DMS153 (cell line): ENCODE measurements at regions not wholly inside any gene's neighbourhood (a gene's known extent, or its start where the extent isn't known, plus 50 kb on each side); places are given as distances from the start of the nearest gene placed in this dataset.
"Not testable (repeated sequence)": the region's sequence is repeated elsewhere in the genome, so short reads cannot be mapped to it uniquely, and the experiment has no call there.

ENCODE experiments used
- DNase-seq: peaks from one replicate; lab custom pipeline; 2025; lab: John Stamatoyannopoulos, UW

DNA sequence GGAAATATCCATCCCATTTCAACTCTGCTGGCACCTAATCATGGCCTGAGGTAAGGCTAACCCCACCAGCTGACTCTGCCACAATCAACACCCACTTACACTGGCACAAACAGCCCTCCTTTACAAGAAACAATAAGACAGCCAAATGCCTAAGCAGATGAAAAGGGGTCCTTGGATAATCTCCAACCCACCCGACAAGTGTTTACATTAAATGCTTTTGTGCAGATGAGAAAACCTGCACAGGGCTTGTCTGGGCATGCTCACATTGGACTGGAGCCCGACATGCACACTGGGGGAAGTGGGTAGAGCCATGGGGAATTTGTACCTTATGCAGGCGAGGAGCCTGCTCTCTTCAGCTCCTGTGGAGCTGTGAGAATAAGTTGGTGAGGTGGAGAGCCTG lies 138.9 kb upstream of the ITM2A start:
- no peak for DNase-seq

DNA sequence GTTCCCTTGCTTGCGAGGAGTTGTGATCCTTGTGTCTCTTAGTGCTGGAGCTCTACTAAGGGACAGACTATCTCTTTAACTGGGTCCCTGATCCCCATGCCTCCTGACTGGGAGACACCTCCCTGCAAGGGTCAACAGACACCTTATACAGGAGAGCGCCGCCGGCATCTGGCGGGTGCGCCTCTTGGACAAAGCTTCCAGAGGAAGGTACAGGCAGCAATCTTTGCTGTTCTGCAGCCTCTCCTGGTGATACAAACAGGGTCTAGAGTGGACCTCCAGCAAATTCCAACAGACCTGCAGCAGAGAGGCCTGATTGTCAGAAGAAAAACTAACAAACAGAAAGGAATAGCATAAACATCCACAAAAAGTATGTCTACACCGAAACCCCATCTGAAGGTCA lies 115.6 kb upstream of the ITM2A start:
- no peak for DNase-seq

DNA sequence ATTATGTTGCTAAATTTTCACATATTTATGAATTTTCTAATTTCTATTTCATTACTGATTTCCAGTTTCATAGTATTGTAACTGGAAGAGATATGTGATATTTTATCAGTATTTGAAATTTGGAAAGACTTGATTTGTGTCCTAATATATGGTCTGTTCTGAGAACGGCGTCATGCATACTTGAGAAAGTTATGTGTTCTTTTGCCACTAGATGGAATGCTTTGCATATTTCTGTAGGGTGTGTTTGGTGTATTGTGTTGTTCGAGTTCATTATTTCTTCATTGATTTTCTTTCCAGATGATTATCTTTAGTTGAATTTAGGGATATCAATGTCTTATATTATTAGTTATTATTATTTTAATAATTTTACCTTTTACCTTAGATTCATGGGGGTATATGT lies 110.6 kb upstream of the ITM2A start:
- DNase-seq = no peak

DNA sequence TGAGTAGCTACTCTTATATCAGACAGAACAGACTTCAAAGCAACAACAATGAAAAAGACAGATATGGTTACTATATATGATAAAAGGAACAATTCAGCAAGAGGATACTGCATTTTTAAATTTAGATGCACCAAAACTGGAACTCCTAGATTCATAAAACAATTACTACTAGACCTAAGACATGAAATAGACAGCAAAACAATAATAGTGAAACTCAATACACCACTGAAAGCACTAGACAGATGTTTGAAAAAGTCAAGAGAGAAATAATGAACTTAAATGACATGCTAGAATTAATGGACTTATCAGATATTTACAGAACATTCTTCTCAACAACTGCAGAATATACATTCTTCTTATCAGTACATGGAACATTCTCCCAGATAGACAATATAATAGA lies 99.5 kb upstream of the ITM2A start:
- DNase-seq = no peak

DNA sequence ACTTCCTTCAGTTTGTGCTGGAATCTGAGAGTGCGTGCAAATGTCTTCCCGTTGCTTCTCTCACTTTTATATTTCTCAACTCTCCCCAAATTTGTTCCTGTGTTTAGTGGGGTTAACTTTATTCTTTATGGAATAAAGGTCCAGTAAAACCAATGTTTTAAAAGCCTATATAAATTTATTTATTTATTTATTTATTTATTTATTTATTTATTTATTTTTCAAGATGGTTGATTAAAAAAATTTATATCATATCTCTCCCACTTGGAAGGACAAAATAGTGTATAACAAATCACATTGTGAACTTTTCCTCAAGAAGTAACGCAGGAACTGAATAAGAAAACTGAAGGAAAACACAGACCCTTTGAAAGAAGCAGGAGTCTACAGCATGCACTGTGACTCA lies 95.3 kb upstream of the ITM2A start:
- DNase-seq = no peak

DNA sequence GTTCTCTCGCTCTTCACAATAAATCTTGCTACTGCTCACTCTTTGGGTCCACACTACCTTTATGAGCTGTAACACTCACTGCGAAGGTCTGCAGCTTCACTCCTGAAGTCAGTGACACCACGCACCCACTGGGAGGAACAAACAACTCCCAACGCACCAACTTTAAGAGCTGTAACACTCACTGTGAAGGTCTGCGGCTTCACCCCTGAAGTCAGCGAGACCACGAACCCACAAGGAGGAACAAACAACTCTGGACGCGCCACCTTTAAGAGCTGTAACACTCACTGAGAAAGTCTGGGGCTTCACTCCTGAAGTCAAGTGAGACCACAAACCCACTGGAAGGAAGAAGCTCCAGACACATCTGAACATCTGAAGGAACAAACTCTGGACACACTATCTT lies 89.5 kb upstream of the ITM2A start:
- not testable (repeated sequence) for DNase-seq

DNA sequence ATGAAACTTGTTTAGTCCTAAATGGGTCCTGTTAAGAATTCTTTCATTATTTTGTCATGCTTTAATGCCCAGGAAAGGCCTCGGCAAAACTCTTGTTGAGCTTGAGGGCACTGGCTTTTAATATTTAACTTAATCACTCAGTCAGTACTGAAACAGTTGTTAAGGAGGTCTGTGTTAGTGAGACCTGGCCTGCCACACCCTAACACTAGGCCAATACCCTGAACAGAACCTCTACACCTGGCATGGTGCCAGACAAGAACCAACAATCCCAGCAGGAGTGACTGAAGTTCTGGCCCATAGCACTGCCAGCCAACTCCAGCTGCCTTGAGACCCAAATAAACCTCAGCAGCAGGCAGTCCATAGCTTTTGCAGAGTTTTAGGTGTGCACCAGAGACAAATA lies 85.7 kb upstream of the ITM2A start:
- DNase-seq = no peak

DNA sequence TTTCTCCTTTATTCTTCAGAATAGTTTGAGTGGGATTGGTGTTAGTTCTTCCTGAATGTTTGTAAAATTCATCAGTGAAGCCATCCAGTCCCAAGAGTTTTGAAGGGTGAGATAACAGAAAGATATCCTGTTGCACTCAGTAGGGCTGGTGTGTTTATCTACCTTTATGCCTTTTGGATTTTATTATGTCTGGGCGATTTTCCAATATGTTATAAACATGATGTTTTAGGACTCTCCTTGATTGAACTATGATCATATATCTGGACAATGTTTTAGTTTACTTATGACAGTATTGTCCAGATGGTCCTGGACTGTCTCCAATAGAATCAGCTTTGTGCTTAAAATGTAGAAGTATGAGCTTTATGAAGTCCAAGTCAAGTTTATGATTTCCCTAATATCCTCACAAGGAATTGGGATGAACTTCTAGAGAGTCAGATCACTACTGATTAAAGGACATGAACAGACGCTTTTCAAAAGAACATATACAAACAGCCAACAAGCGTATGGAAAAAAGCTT lies 77.6 kb upstream of the ITM2A start:
- no peak for DNase-seq

DNA sequence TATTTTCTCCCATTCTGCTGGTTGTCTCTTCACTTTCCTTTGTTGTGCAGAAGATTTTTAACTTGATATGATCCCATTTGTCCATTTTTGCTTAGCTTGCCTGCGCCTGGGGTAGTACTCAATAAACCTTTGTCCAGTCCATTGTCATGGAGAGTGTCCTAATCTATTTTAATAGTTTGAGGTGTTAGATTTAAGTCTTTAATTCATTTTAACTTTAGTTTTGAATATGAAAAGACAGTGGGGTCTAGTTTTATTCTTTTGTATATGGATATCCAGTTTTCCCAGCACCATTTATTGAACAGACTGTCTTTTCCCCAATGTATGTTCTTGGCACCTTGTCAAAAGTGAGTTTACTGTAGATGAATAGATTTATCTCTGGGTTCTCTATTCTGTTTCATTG lies 76.0 kb upstream of the ITM2A start:
- no peak for DNase-seq

DNA sequence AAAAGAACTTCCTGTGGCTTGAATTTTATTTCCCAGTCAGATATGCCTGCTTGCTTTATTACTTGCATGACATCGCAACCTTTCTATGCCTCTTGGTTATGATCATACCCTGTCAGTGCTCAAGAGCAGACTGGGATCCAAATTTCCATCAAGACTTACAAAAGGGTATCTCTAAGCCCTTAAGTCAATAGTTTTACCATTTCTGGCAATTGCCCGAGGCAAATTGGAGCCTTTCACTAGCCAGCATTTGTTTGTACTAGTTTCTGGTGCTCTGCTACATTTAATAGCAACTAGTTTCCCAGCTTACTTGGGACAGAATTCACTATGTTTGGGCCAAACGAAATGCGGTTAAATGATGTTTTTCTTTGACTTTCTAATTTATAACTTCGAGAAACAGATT lies 73.2 kb upstream of the ITM2A start:
- DNase-seq = no peak
